Stimulated activated effector memory CD8-positive, alpha-beta T cell treated with anti-CD3 and anti-CD28 coated beads, Interleukin-12 subunit alpha, Interleukin-12 subunit beta, amount 100 ng/mL, for 72 hours (primary cell): ENCODE measurements at regions not wholly inside any gene's neighbourhood (a gene's known extent, or its start where the extent isn't known, plus 50 kb on each side); places are given as distances from the start of the nearest gene placed in this dataset.
"Not testable (repeated sequence)": the region's sequence is repeated elsewhere in the genome, so short reads cannot be mapped to it uniquely, and the experiment has no call there.

Experiments used
- ATAC-seq: fragments of 150-1000 bp; cut with Tn5 transposase; 2 replicates; pipeline ENCODE4 v1.10.0; 2021
- DNase-seq, 2 donors: peaks; one replicate each; pipeline ENCODE4 v3.0.0; 2021 to 2022; ENCODE audit warnings: low spot score in 2 of 2
- H3K27ac Mint-ChIP-seq: one replicate; pipeline ENCODE4 v1.8.0; 2022; ENCODE audit warnings: mild to moderate bottlenecking, mixed read lengths
- H3K36me3 Mint-ChIP-seq: one replicate; pipeline ENCODE4 v1.8.0; 2022; ENCODE audit warnings: mild to moderate bottlenecking, mixed read lengths
- H3K4me1 Mint-ChIP-seq: one replicate; pipeline ENCODE4 v1.8.0; 2022; ENCODE audit warnings: mixed read lengths
- H3K4me3 Mint-ChIP-seq: one replicate; pipeline ENCODE4 v1.8.0; 2022; ENCODE audit warnings: mild to moderate bottlenecking, mixed read lengths
- H3K9me3 Mint-ChIP-seq: one replicate; pipeline ENCODE4 v1.8.0; 2022; ENCODE audit warnings: mixed read lengths

DNA sequence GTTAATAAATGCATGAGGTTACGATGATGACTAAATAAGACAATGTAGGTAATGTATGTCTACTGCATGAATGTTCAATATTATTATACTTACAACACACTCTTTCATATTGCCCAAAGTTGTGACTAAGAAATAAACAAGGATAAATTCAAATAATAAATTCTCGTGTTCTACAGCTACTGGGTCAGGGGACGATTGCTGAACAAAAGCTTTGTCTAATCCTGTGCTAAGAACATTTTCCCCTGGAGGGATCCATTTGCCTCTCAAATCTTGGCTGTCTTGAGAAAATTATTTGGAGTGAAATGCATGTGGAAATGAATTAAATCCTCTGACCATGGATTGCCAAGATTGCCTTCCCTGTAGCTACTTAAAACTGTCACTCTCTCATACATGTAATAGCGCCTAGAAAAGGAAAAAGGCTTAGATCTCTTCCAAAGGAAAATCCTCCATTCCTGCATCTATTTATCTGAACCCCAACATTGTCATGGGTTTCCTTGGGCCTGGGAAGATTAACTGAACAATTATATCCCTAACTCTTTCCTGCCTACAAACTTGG lies 893.8 kb upstream of the ACO1 start:
- H3K9me3 Mint-ChIP-seq: peaks cover 2% of the 10 kb centered on the region
- no peaks in the 10 kb centered on the region for H3K4me1 Mint-ChIP-seq
- no peaks in the 10 kb centered on the region for H3K36me3 Mint-ChIP-seq
- H3K27ac Mint-ChIP-seq: no peak overlapping the region
- H3K4me3 Mint-ChIP-seq: no peak overlapping the region
- ATAC-seq: no peak
- DNase-seq: no peak

GRCh38 chr9:31492229-31492628 lies 892.2 kb upstream of the ACO1 start:
- H3K4me1 Mint-ChIP-seq: no peaks in the 10 kb centered on the region
- no peak overlapping the region for H3K27ac Mint-ChIP-seq
- H3K36me3 Mint-ChIP-seq: no peaks in the 10 kb centered on the region
- no peak for ATAC-seq
- DNase-seq: no peak
- peaks cover 4% of the 10 kb centered on the region for H3K9me3 Mint-ChIP-seq
- no peak overlapping the region for H3K4me3 Mint-ChIP-seq

DNA sequence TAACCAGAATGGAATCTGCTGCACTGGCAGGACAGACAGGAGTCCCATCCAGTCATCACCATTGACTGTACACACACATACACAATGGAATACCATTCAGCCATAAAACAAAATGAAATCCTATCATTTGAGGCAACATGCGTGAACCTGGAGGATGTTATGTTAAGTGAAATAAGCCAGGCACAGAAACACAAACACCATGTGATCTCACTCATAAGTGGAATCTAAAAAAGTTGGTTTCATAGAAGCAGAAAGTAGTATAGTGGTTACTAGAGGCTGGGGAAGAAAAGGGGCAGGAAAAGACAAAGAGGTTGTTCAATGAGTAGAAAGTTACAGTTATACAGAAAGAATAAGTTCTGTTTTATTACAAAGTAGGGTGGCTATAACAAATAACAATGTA lies 884.0 kb upstream of the ACO1 start:
- Mint-ChIP-seq H3K36me3 (no peaks in the 10 kb centered on the region), H3K27ac (no peak overlapping the region), H3K4me1 (peaks cover 9% of the 10 kb centered on the region), H3K9me3 (peaks cover 6% of the 10 kb centered on the region), H3K4me3 (no peak overlapping the region)
- ATAC-seq: peak; percentile 21
- no peak for DNase-seq

DNA sequence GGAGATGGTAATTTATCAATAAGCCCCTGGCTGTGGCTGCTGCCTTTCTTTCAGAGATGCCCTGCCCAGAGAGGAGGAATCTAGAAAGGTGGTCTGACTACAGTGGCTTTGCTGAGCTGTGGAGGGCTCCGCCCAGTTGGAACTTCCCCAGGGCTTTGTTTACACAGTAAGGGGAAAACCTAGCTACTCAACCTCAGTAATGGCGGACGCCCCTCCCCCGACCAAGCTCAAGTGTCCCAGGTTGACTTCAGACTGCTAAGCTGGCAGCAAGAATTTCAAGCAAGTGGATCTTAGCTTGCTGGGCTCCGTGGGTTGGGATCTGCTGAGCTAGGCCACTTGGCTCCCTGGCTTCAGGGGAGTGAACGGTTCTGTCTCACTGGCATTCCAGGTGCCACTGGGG lies 865.4 kb upstream of the ACO1 start:
- Mint-ChIP-seq H3K4me1 (peaks cover 5% of the 10 kb centered on the region), H3K36me3 (no peaks in the 10 kb centered on the region), H3K4me3 (no peak overlapping the region), H3K27ac (no peak overlapping the region), H3K9me3 (peaks cover 3% of the 10 kb centered on the region)
- DNase-seq (no peak), ATAC-seq (peak; percentile 53)

GRCh38 chr9:31519424-31519823 lies 865.0 kb upstream of the ACO1 start:
- H3K27ac Mint-ChIP-seq: no peak overlapping the region
- DNase-seq: no peak
- H3K9me3 Mint-ChIP-seq: peaks cover 3% of the 10 kb centered on the region
- no peak overlapping the region for H3K4me3 Mint-ChIP-seq
- no peak for ATAC-seq
- H3K4me1 Mint-ChIP-seq: peaks cover 5% of the 10 kb centered on the region
- no peaks in the 10 kb centered on the region for H3K36me3 Mint-ChIP-seq

DNA sequence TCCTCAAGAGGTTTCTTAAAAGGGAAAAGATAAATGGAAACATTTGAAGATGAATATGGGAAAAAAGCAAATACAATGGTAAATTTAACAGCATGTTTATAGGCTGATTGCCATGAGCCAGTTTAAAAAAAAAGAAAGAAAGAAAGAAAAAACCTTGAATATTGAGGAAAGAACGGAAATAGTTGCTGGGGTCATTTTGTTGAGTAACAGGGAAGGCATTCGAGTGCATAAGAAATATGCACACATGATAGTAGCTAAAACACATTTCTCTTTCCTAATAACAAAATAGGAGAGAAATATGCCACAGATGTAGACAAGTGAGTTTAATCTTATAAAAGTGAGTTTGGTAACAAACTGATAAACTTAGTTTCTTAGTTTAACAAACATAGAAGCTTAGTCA lies 864.6 kb upstream of the ACO1 start:
- Mint-ChIP-seq H3K4me3 (no peak overlapping the region), H3K4me1 (peaks cover 5% of the 10 kb centered on the region), H3K9me3 (peaks cover 3% of the 10 kb centered on the region), H3K27ac (no peak overlapping the region), H3K36me3 (no peaks in the 10 kb centered on the region)
- DNase-seq (no peak), ATAC-seq (no peak)

- H3K9me3 Mint-ChIP-seq: peaks cover 4% of the 10 kb centered on the region
- peaks cover 5% of the 10 kb centered on the region for H3K4me1 Mint-ChIP-seq
- ATAC-seq (no peak), DNase-seq (no peak)
- no peaks in the 10 kb centered on the region for H3K36me3 Mint-ChIP-seq
- no peak overlapping the region for H3K27ac Mint-ChIP-seq
- no peak overlapping the region for H3K4me3 Mint-ChIP-seq
These were observed 864.0 kb upstream of the ACO1 start for GRCh38 chr9:31520301-31521085.

- Mint-ChIP-seq H3K9me3 (no peaks in the 10 kb centered on the region), H3K27ac (no peak overlapping the region), H3K4me3 (no peak overlapping the region), H3K36me3 (no peaks in the 10 kb centered on the region), H3K4me1 (no peaks in the 10 kb centered on the region)
- DNase-seq (no peak), ATAC-seq (no peak)
These were observed 848.8 kb upstream of the ACO1 start for GRCh38 chr9:31535651-31536050.

DNA sequence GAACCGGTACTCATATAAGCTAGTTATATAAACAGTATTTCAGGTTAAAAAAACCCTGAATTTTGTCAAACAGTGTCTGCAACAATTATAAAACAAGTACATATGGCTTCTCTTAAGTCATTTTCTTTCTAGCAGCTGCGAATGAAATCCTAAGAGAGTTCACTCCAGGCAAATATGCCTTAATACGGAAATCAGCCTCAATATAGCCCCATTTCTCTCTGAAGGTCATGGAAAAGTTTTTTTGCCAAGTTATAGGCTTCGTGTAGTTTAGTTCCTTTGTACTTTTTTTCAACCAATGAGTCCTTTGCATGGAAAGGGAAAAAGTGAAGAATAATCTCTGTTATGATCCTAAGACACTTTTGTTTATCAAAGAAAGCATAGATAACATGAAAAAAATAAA lies 848.0 kb upstream of the ACO1 start:
- Mint-ChIP-seq H3K4me1 (no peaks in the 10 kb centered on the region), H3K36me3 (no peaks in the 10 kb centered on the region), H3K9me3 (no peaks in the 10 kb centered on the region), H3K4me3 (no peak overlapping the region), H3K27ac (no peak overlapping the region)
- DNase-seq: no peak
- no peak for ATAC-seq

DNA sequence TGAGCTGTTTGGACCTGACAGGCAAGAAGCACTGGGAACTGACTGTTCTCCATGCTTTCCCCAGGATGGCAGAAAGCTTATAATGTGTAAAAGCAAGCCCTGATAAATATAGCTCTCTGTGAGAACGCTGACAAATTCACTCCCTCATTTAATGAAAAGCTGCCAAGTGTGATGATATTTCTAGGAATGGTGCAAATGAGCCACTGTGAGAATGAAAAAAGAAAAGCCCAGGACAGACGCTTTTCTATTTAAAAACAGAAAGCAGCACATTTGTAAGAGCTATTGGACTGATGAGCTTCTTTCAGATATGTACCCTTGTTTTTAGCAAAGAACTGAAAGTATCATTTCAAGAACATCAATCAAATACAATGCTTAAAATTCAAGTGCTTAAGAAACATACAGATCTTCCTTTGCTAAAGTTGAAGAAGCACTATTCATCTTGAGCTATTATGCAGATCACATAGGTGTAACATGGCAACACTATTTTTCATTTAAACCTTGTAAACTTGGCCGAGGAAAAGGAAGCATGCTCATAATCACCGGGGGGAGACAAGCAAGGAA lies 842.6 kb upstream of the ACO1 start:
- H3K4me1 Mint-ChIP-seq: peaks cover 11% of the 10 kb centered on the region
- H3K9me3 Mint-ChIP-seq: no peaks in the 10 kb centered on the region
- peak overlapping the region; percentile 24 for H3K4me3 Mint-ChIP-seq
- DNase-seq (no peak), ATAC-seq (no peak)
- H3K36me3 Mint-ChIP-seq: no peaks in the 10 kb centered on the region
- no peak overlapping the region for H3K27ac Mint-ChIP-seq

GRCh38 chr9:31542384-31543055 lies 841.9 kb upstream of the ACO1 start:
- peak; percentile 99 for ATAC-seq

GRCh38 chr9:31554941-31555340 lies 829.5 kb upstream of the ACO1 start:
- H3K4me3 Mint-ChIP-seq: no peak overlapping the region
- H3K4me1 Mint-ChIP-seq: no peaks in the 10 kb centered on the region
- peaks cover 2% of the 10 kb centered on the region for H3K9me3 Mint-ChIP-seq
- H3K36me3 Mint-ChIP-seq: no peaks in the 10 kb centered on the region
- DNase-seq: no peak
- ATAC-seq: no peak
- no peak overlapping the region for H3K27ac Mint-ChIP-seq

More at GRCh38 chr9:31542384-31543055, 841.9 kb upstream of the ACO1 start:
- Mint-ChIP-seq H3K4me3 (peak overlapping the region; percentile 24), H3K9me3 (no peaks in the 10 kb centered on the region), H3K27ac (no peak overlapping the region), H3K4me1 (peaks cover 11% of the 10 kb centered on the region), H3K36me3 (no peaks in the 10 kb centered on the region)
- DNase-seq: peak in 1 of 2 donors; percentile 56

DNA sequence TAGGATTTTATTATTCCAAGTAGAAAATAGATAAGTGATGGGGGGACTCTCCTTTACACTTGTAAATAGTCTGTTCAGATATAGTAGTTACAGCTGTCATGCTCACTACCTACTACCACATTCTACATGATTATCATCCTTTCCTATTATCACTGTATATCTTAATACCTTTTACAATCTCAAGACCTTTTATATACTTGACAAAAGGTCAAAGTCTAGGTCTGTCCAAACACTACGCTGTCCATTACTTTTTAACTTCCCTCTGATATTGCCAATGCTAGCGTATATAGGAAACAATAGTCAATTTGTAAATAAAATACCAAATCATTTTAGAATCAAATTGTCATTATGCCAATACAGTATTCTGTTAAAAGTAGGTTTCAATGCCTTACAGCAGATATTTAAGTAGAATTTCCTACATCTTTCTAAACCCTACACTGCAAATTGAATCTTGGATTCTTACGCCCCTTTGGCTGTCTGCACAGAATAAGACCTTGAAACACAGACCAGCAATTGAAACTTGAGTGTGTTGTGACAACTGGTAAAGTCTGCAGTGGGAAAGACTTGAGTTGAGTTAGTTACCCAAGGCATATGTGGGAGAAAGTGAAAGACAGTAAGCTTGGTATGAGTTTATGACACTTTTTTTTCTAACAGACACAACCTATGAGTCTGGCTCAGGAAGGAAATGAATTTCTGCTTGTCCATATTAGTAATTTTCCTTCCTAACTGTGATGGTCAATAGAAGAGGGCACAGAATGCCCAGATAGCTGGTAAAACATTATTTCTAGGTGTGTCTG lies 827.6 kb upstream of the ACO1 start:
- ATAC-seq: peak; percentile 50
- Mint-ChIP-seq H3K27ac (no peak overlapping the region), H3K36me3 (no peaks in the 10 kb centered on the region), H3K9me3 (peaks cover 2% of the 10 kb centered on the region), H3K4me3 (no peak overlapping the region), H3K4me1 (no peaks in the 10 kb centered on the region)
- DNase-seq: no peak

- not testable (repeated sequence) for ATAC-seq, H3K4me3 Mint-ChIP-seq, DNase-seq, H3K36me3 Mint-ChIP-seq, H3K9me3 Mint-ChIP-seq, H3K27ac Mint-ChIP-seq, H3K4me1 Mint-ChIP-seq
These were observed 812.3 kb upstream of the ACO1 start for GRCh38 chr9:31572190-31572589.

GRCh38 chr9:31573561-31573960 lies 810.9 kb upstream of the ACO1 start:
- DNase-seq: no peak
- Mint-ChIP-seq H3K4me1 (no peaks in the 10 kb centered on the region), H3K36me3 (no peaks in the 10 kb centered on the region), H3K9me3 (peaks cover 2% of the 10 kb centered on the region), H3K27ac (no peak overlapping the region), H3K4me3 (no peak overlapping the region)
- ATAC-seq: no peak
